ENCODE measurements at regions not wholly inside any gene's neighbourhood (a gene's known extent, or its start where the extent isn't known, plus 50 kb on each side); places are given as distances from the start of the nearest gene placed in this dataset.

- H3K4me2 ChIP-seq: peak overlapping the region; percentile 79
- no peak overlapping the region for H3K27ac ChIP-seq (ENCODE audit: low read depth)
- peak overlapping the region; percentile 97 for H3K4me3 Mint-ChIP-seq
- H3K27me3 ChIP-seq (ENCODE audit: insufficient read depth): no peaks in the 10 kb centered on the region
- peaks cover 3% of the 10 kb centered on the region; the same call in 1 of the 2 replicates for H4K20me1 ChIP-seq (replicated peaks; ENCODE audit: insufficient read depth)
- ATAC-seq: no peak
- H3K36me3 ChIP-seq (ENCODE audit: insufficient read depth): peaks cover 48% of the 10 kb centered on the region
- no peak overlapping the region for H2AFZ ChIP-seq
- H3K4me1 ChIP-seq (ENCODE audit: insufficient read depth): peaks cover 8% of the 10 kb centered on the region; the same call in 1 of the 2 replicates
- H3K4me3 ChIP-seq: peak overlapping the region; percentile 85
- H3K27me3 Mint-ChIP-seq (ENCODE audit: insufficient read depth, low read depth, poor library complexity): peaks cover 15% of the 10 kb centered on the region
- H3K27ac Mint-ChIP-seq: no peak overlapping the region
- H3K36me3 Mint-ChIP-seq (ENCODE audit: low read depth): peaks cover 69% of the 10 kb centered on the region
- no peak for DNase-seq (ENCODE audit: low spot score)
- 0 out of 2 replicates have a peak, but pooled peaks cover 4% of the 10 kb centered on the region for H3F3A ChIP-seq (replicated peaks; ENCODE audit: low read depth)
- H3K4me1 Mint-ChIP-seq: peaks cover 16% of the 10 kb centered on the region
- TF ChIP-seq JUNB (IDR thresholded peaks at IDR 0.05; ENCODE audit: unreplicated experiment) (no peak), CREB1 (CRISPR knock-in tag; IDR thresholded peaks at IDR 0.05; ENCODE audit: low read depth) (no peak), NANOG (IDR thresholded peaks at IDR 0.05; ENCODE audit: borderline replicate concordance) (no peak), ZNF462 (CRISPR knock-in tag; IDR thresholded peaks at IDR 0.05) (no peak), POLR2AphosphoS5 (IDR thresholded peaks at IDR 0.05; ENCODE audit: low read depth) (no peak; the same call in 1 of the 2 replicates), ETS1 (IDR thresholded peaks at IDR 0.05) (no peak), CTCF (conservative IDR thresholded peaks at IDR 0.05; ENCODE audit: low read depth in 2 of 2) (no peak), STAT1 (IDR thresholded peaks at IDR 0.05; ENCODE audit: unreplicated experiment) (no peak), ZNF331 (CRISPR knock-in tag; IDR thresholded peaks at IDR 0.05; ENCODE audit: low read depth) (no peak), REST (IDR thresholded peaks at IDR 0.05; ENCODE audit: unreplicated experiment) (no peak), EZH2phosphoT487 (IDR thresholded peaks at IDR 0.05; ENCODE audit: unreplicated experiment) (no peak), EZH2 (IDR thresholded peaks at IDR 0.05; ENCODE audit: low read depth, unreplicated experiment) (no peak), ZNF114 (CRISPR knock-in tag; IDR thresholded peaks at IDR 0.05) (no peak)
- peaks cover 43% of the 10 kb centered on the region for H3K9me3 Mint-ChIP-seq
- H3K79me2 ChIP-seq (replicated peaks; ENCODE audit: insufficient read depth): peaks cover 54% of the 10 kb centered on the region
- H3K9me2 ChIP-seq (ENCODE audit: insufficient read depth): no peaks in the 10 kb centered on the region
Observed at GRCh38 chr5:27475063-27475462, 436.7 kb upstream of the CDH9 start.

All from GM23338 (cell line).